ENCODE measurements at regions not wholly inside any gene's neighbourhood (a gene's known extent, or its start where the extent isn't known, plus 50 kb on each side); places are given as distances from the start of the nearest gene placed in this dataset.

DNA sequence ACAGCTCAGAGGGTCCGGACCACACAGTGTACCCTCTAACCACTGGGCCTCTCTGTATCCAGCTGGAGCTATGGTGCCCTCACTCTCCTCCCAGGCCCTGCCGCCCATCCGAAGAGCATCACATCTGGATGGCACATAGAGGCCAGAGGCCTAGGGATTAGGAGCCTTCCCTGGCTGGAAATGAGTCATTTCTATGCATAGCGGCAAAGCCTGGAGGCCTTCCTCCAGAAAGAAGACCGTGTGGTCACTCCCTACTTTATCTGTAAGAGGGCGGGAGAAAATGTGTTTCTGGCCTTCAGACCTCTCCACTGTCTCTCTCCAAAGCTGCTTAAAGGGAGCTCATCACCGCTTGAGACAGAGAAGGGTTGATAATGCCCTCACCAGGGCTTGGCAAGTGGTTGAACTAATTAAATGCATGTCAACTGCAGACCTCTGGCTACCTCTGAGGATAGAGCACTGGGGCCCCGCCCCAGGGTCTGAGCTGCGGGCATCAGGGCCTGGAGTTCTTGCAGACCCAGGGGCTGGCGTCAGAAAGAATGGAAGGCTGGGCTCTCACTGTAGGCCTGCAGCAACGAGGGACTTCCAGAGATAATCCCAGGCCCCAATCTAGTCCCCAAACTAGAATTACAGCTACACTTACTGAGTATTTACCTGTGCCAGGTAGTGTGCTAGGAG is 122.2 kb downstream of the IRX5 start:
- DNase-seq (ENCODE audit: low spot score in 2 of 2) = no peak
- peaks cover 0 to 24% of the 10 kb centered on the region in 2 donors for H3K27me3 ChIP-seq
- peaks cover 0 to 9% of the 10 kb centered on the region in 2 donors for H3K9me3 ChIP-seq
- intact Hi-C loops (cut with DNase I; ENCODE audit: low total_unique reads) = no loop called here
- H3K36me3 ChIP-seq = no peaks in the 10 kb centered on the region
- no peak overlapping the region for H3K27ac ChIP-seq
- H3K4me3 ChIP-seq = no peak overlapping the region
- H3K4me1 ChIP-seq = peaks cover 0 to 5% of the 10 kb centered on the region in 2 donors
- TF ChIP-seq POLR2A (IDR thresholded peaks at IDR 0.05) (no peak), POLR2AphosphoS5 (IDR thresholded peaks at IDR 0.05) (no peak)
- TF ChIP-seq, protein P1, sequence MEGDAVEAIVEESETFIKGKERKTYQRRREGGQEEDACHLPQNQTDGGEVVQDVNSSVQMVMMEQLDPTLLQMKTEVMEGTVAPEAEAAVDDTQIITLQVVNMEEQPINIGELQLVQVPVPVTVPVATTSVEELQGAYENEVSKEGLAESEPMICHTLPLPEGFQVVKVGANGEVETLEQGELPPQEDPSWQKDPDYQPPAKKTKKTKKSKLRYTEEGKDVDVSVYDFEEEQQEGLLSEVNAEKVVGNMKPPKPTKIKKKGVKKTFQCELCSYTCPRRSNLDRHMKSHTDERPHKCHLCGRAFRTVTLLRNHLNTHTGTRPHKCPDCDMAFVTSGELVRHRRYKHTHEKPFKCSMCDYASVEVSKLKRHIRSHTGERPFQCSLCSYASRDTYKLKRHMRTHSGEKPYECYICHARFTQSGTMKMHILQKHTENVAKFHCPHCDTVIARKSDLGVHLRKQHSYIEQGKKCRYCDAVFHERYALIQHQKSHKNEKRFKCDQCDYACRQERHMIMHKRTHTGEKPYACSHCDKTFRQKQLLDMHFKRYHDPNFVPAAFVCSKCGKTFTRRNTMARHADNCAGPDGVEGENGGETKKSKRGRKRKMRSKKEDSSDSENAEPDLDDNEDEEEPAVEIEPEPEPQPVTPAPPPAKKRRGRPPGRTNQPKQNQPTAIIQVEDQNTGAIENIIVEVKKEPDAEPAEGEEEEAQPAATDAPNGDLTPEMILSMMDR (IDR thresholded peaks at IDR 0.05) = no peak

DNA sequence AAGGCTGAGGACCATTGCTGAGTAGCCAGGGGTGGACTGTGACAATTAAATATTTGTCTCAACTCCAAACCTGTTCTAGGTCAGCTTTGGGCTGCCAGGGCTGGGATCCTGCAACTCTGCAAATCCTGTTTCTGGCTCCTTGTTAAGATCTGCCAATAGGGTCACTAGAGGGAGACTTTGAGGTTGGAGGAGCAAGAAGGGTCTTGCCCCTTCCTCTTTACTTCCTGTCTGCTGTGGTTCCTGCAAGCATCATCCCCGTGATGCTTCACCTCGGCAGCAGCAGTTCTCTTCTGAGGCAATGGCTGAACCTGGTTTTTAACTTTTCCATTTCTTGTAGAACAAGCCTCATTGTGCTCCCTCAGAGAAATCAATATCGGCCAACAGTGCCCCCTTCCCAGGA is 124.6 kb downstream of the IRX5 start:
- Histone ChIP-seq H3K4me1 (peaks cover 0 to 5% of the 10 kb centered on the region in 2 donors), H3K9me3 (peaks cover 0 to 9% of the 10 kb centered on the region in 2 donors), H3K27ac (no peak overlapping the region), H3K36me3 (no peaks in the 10 kb centered on the region), H3K4me3 (no peak overlapping the region), H3K27me3 (peaks cover 0 to 27% of the 10 kb centered on the region in 2 donors)
- DNase-seq (ENCODE audit: low spot score in 2 of 2) = no peak
- TF ChIP-seq, protein P1 (IDR thresholded peaks at IDR 0.05) = no peak
- TF ChIP-seq POLR2A (IDR thresholded peaks at IDR 0.05) (no peak), POLR2AphosphoS5 (IDR thresholded peaks at IDR 0.05) (no peak)
- intact Hi-C loops (cut with DNase I; ENCODE audit: low total_unique reads) = no loop called here

DNA sequence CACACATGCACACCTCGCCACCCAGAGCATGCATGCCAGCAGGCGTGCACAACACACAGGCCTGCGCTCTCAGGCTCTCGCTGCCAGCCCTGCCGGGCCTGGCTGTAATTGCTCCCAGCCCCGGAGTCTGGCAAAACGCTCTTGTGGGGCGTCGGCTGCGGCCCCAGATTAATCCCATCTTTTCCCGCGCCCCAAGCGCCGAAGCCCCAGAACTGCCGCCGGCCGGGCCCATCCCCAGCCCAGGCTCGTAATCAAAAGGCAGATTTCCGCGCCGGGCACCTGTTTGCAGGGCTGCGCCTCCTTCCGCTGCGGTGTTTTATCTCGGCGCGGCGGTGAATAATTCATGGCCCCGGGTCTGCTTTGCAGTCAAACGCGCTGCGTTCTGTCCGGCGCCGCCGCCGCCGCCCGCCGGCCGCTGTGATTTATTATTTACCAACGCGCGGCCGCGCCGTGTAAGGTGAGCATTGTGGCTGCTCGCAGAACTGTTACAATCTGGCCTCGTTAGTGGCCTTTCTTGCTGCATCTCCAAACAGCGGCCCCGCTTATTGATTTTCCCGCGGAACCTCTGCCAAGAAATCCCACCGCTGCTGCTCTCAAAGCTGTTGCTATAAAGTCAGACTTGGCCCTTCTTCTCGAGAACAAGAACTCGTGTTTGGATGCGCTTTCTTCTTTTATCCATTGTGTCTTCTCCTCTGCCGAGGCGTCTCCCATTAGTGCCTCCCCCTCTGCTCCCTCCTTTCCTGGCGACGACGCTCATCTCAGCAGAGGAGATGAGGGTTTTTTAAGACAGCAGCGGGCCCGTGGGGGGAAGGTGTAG is 126.1 kb downstream of the IRX5 start:
- no peak for DNase-seq (ENCODE audit: low spot score in 2 of 2)
- no peak for TF ChIP-seq POLR2AphosphoS5 (IDR thresholded peaks at IDR 0.05)
- no peak for TF ChIP-seq POLR2A (IDR thresholded peaks at IDR 0.05)
- TF ChIP-seq, protein P1 (IDR thresholded peaks at IDR 0.05) = peak in 1 of 3 donors; percentile 16
- Histone ChIP-seq H3K9me3 (peaks cover 0 to 9% of the 10 kb centered on the region in 2 donors), H3K4me1 (peaks cover 0 to 5% of the 10 kb centered on the region in 2 donors), H3K27ac (no peak overlapping the region), H3K27me3 (peaks cover 0 to 27% of the 10 kb centered on the region in 2 donors), H3K4me3 (peak overlapping the region; percentile 13 to 52 (median 38)), H3K36me3 (no peaks in the 10 kb centered on the region)
- intact Hi-C loops (cut with DNase I; ENCODE audit: low total_unique reads) = no loop called here

DNA sequence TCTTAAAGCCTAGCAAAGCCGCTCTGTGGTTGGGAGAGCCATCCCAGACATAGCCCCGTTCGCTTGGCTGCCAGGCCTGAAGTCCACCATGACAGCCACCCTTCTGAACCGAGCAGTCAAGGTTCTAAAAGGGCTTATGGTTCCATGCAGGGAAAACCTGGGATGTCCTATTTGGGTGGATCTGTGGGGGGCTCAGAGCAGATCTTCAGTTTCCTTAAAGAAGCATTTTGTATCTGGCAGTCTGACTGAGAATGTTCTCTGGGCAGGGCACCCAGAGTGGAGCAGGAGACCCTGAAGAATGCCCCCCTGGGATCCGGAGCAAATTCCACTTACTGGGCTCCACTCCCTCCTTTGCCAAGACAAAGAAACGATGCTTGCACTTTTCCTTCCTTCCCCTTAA is 127.2 kb downstream of the IRX5 start:
- Histone ChIP-seq H3K4me1 (peaks cover 0 to 5% of the 10 kb centered on the region in 2 donors), H3K4me3 (no peak overlapping the region), H3K27ac (no peak overlapping the region), H3K9me3 (peaks cover 0 to 9% of the 10 kb centered on the region in 2 donors), H3K27me3 (peaks cover 0 to 27% of the 10 kb centered on the region in 2 donors), H3K36me3 (no peaks in the 10 kb centered on the region)
- no peak for DNase-seq (ENCODE audit: low spot score in 2 of 2)
- intact Hi-C loops (cut with DNase I; ENCODE audit: low total_unique reads) = no loop called here
- no peak for TF ChIP-seq POLR2A (IDR thresholded peaks at IDR 0.05)
- no peak for TF ChIP-seq POLR2AphosphoS5 (IDR thresholded peaks at IDR 0.05)
- TF ChIP-seq, protein P1 (IDR thresholded peaks at IDR 0.05) = no peak

DNA sequence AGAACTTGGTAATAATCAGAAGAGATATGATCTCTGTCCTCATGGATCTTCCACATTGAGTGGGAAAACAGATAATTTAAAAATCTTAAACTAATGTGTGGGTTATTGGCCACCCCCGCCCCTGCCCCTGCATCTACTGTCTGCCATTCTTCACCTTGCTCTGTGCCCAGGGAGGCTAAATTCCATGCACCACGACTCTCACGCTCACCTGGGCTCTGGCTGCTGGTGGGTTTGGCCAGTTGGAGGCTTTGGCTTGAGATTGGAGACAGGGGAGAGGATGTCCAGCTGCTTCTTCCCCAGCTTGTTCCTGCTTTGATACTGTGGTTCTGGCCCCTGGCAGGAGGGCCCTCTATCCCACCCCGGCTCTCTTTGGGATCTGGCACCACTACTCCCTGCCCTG is 127.9 kb downstream of the IRX5 start:
- intact Hi-C loops (cut with DNase I; ENCODE audit: low total_unique reads) = no loop called here
- H3K4me3 ChIP-seq = no peak overlapping the region
- peaks cover 0 to 9% of the 10 kb centered on the region in 2 donors for H3K9me3 ChIP-seq
- peaks cover 0 to 5% of the 10 kb centered on the region in 2 donors for H3K4me1 ChIP-seq
- no peak overlapping the region for H3K27ac ChIP-seq
- TF ChIP-seq, protein P1 (IDR thresholded peaks at IDR 0.05) = no peak
- TF ChIP-seq POLR2AphosphoS5 (IDR thresholded peaks at IDR 0.05) (no peak), POLR2A (IDR thresholded peaks at IDR 0.05) (no peak)
- peaks cover 0 to 27% of the 10 kb centered on the region in 2 donors for H3K27me3 ChIP-seq
- no peak for DNase-seq (ENCODE audit: low spot score in 2 of 2)
- H3K36me3 ChIP-seq = no peaks in the 10 kb centered on the region
